Smooth muscle cell (in vitro differentiated cells): ENCODE measurements at regions not wholly inside any gene's neighbourhood (a gene's known extent, or its start where the extent isn't known, plus 50 kb on each side); places are given as distances from the start of the nearest gene placed in this dataset.

ENCODE experiments used
- DNase-seq: peaks from one replicate; lab custom pipeline; 2025; ENCODE audit not compliant: unreplicated experiment; lab: John Stamatoyannopoulos, UW
- H2AFZ ChIP-seq: fragments of 200-600 bp; sonication (generic); 2 replicates; pipeline ENCODE4 v1.6.0; 2016; ENCODE audit warnings: antibody characterized with exemption, low read depth, mild to moderate bottlenecking
- H3F3A ChIP-seq: fragments of 200-600 bp; sonication (generic); 2 replicates; pipeline ENCODE4 v1.6.0; 2017; ENCODE audit warnings: antibody characterized with exemption, low read depth
- H3K27ac ChIP-seq: fragments of 200-600 bp; sonication (generic); 2 replicates; pipeline ENCODE4 v1.5.1; 2016; ENCODE audit warnings: low read depth, mild to moderate bottlenecking
- H3K27me3 ChIP-seq: fragments of 200-600 bp; sonication (generic); 2 replicates; pipeline ENCODE4 v1.6.1; 2016; ENCODE audit warnings: low read depth, mild to moderate bottlenecking
- H3K36me3 ChIP-seq: fragments of 200-600 bp; sonication (generic); 2 replicates; pipeline ENCODE4 v1.5.1; 2016; ENCODE audit warnings: low read depth
- H3K4me1 ChIP-seq: fragments of 200-600 bp; sonication (generic); 2 replicates; pipeline ENCODE4 v1.5.1; 2016; ENCODE audit warnings: low read depth
- H3K4me2 ChIP-seq: fragments of 200-600 bp; sonication (generic); 2 replicates; pipeline ENCODE4 v1.6.0; 2016; ENCODE audit warnings: mild to moderate bottlenecking
- H3K4me3 ChIP-seq: fragments of 200-600 bp; sonication (generic); 2 replicates; pipeline ENCODE4 v1.5.1; 2016; ENCODE audit warnings: mild to moderate bottlenecking
- H3K79me2 ChIP-seq: fragments of 200-600 bp; sonication (generic); 2 replicates; pipeline ENCODE4 v1.6.0; 2016; ENCODE audit warnings: low read depth, mild to moderate bottlenecking
- H3K9ac ChIP-seq: fragments of 200-600 bp; sonication (generic); 2 replicates; pipeline ENCODE4 v1.6.0; 2016; ENCODE audit warnings: low read depth
- H3K9me3 ChIP-seq: fragments of 200-600 bp; sonication (generic); replicated peaks from 2 replicates; pipeline ENCODE4 v1.5.1; 2016; ENCODE audit warnings: low read depth
- H4K20me1 ChIP-seq: fragments of 200-600 bp; sonication (generic); 2 replicates; pipeline ENCODE4 v1.6.0; 2016; ENCODE audit warnings: low read depth
- WGBS: methylation state at CpG from one replicate; pipeline ENCODE4 v1.1.7; 2016; ENCODE audit warnings: low lambda C conversion rate; 5-methylcytosine and 5-hydroxymethylcytosine counted together
- TF ChIP-seq, protein P1 (sequence below): fragments of 200-600 bp; sonication (generic); IDR thresholded peaks from 2 replicates; pipeline ENCODE4 v1.5.1; 2017; ENCODE audit warnings: borderline replicate concordance, mild to moderate bottlenecking, antibody characterized with exemption; ENCODE audit not compliant: insufficient read depth, poor library complexity, severe bottlenecking

DNA sequence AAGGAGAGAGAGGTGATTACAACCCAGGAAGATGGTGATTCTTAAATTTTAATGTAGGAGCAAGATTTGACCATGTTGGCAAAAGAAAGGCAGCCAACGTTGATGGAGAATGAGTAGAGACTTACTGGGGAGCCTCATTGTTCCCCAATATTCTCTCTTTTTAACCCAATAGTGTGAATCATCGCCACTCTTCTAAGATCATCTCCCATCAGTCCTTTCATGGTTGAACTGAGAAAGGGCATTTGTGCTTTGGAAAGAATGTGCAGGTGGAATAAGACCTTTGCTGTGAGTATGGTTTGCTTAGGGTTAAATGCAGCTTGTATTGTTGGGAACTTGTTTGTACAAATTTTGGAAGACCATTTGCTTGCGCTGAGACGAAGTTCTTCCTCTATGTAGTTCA, 231.0 kb downstream of the TBXT start:
- Histone ChIP-seq H3K9me3 (no peaks in the 10 kb centered on the region), H3K79me2 (no peaks in the 10 kb centered on the region), H3K36me3 (no peaks in the 10 kb centered on the region), H4K20me1 (no peaks in the 10 kb centered on the region), H3K4me2 (no peak overlapping the region), H3K4me3 (no peak overlapping the region), H3K27ac (no peak overlapping the region), H3K9ac (no peak overlapping the region), H3K4me1 (no peaks in the 10 kb centered on the region), H2AFZ (no peak overlapping the region), H3F3A (no peaks in the 10 kb centered on the region), H3K27me3 (no peaks in the 10 kb centered on the region)
- no peak for DNase-seq
- 89% methylated on average over 4 of the region's 4 CpGs for WGBS
- TF ChIP-seq, protein P1, sequence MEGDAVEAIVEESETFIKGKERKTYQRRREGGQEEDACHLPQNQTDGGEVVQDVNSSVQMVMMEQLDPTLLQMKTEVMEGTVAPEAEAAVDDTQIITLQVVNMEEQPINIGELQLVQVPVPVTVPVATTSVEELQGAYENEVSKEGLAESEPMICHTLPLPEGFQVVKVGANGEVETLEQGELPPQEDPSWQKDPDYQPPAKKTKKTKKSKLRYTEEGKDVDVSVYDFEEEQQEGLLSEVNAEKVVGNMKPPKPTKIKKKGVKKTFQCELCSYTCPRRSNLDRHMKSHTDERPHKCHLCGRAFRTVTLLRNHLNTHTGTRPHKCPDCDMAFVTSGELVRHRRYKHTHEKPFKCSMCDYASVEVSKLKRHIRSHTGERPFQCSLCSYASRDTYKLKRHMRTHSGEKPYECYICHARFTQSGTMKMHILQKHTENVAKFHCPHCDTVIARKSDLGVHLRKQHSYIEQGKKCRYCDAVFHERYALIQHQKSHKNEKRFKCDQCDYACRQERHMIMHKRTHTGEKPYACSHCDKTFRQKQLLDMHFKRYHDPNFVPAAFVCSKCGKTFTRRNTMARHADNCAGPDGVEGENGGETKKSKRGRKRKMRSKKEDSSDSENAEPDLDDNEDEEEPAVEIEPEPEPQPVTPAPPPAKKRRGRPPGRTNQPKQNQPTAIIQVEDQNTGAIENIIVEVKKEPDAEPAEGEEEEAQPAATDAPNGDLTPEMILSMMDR, result no peak

DNA sequence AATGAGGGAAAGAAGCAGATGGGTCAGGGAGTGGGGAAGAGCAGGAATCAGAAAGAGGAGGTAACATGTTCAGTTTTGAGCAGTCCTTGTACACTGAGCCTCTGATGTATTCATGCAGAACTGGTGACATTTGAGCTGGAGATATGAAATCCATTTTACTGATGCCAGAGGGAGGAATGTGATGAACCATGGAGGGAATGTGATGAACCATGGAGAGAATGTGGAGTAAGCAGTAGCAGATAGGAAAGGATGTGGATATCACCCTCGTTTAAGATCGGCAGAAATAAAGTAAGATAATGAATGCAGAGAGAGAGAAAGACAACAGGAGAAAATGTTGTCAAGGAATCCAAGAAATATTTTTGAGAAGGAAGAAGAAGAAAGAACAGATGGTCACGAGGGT, 231.6 kb downstream of the TBXT start:
- DNase-seq, result no peak
- WGBS, result 84% methylated on average over 3 of the region's 3 CpGs
- Histone ChIP-seq H3K4me1 (no peaks in the 10 kb centered on the region), H3K4me2 (no peak overlapping the region), H3K79me2 (no peaks in the 10 kb centered on the region), H3F3A (no peaks in the 10 kb centered on the region), H3K27ac (no peak overlapping the region), H3K4me3 (no peak overlapping the region), H3K9me3 (no peaks in the 10 kb centered on the region), H3K27me3 (no peaks in the 10 kb centered on the region), H3K36me3 (no peaks in the 10 kb centered on the region), H2AFZ (no peak overlapping the region), H4K20me1 (no peaks in the 10 kb centered on the region), H3K9ac (no peak overlapping the region)
- TF ChIP-seq, protein P1, result no peak

GRCh38 chr6:165931675-165932074, 236.0 kb downstream of the TBXT start:
- no peaks in the 10 kb centered on the region for H3K9me3 ChIP-seq
- H3K4me2 ChIP-seq, result no peak overlapping the region
- no peaks in the 10 kb centered on the region for H3K36me3 ChIP-seq
- TF ChIP-seq, protein P1, result no peak
- no peaks in the 10 kb centered on the region for H3K79me2 ChIP-seq
- H3K4me3 ChIP-seq, result no peak overlapping the region
- DNase-seq, result no peak
- no peak overlapping the region for H3K27ac ChIP-seq
- H3F3A ChIP-seq, result no peaks in the 10 kb centered on the region
- no peaks in the 10 kb centered on the region for H3K4me1 ChIP-seq
- H4K20me1 ChIP-seq, result no peaks in the 10 kb centered on the region
- no peak overlapping the region for H3K9ac ChIP-seq
- no peaks in the 10 kb centered on the region for H3K27me3 ChIP-seq
- no peak overlapping the region for H2AFZ ChIP-seq
- WGBS, result 71% methylated on average over 9 of the region's 9 CpGs

- 91% methylated on average over 18 of the region's 18 CpGs for WGBS
- no peaks in the 10 kb centered on the region for H3K27me3 ChIP-seq
- no peaks in the 10 kb centered on the region for H3F3A ChIP-seq
- H3K4me3 ChIP-seq, result no peak overlapping the region
- no peak overlapping the region for H3K9ac ChIP-seq
- no peak for DNase-seq
- H3K36me3 ChIP-seq, result no peaks in the 10 kb centered on the region
- no peak overlapping the region for H3K27ac ChIP-seq
- H3K79me2 ChIP-seq, result no peaks in the 10 kb centered on the region
- H3K4me1 ChIP-seq, result no peaks in the 10 kb centered on the region
- no peak overlapping the region for H2AFZ ChIP-seq
- no peak overlapping the region for H3K4me2 ChIP-seq
- TF ChIP-seq, protein P1, result no peak
- H4K20me1 ChIP-seq, result no peaks in the 10 kb centered on the region
- H3K9me3 ChIP-seq, result no peaks in the 10 kb centered on the region
Measured at GRCh38 chr6:165930668-165931214, 236.9 kb downstream of the TBXT start.
